ENCODE measurements at regions not wholly inside any gene's neighbourhood (a gene's known extent, or its start where the extent isn't known, plus 50 kb on each side); places are given as distances from the start of the nearest gene placed in this dataset.

GRCh38 chr12:19070341-19070740, 59.2 kb upstream of the PLEKHA5 start:
- TF ChIP-seq CTCF (IDR thresholded peaks at IDR 0.05; ENCODE audit: extremely low read depth, missing control alignments), result no peak
- DNase-seq (ENCODE audit: low spot score), result no peak

- no peak for TF ChIP-seq CTCF (IDR thresholded peaks at IDR 0.05; ENCODE audit: extremely low read depth, missing control alignments)
- DNase-seq (ENCODE audit: low spot score), result no peak
Observed at GRCh38 chr12:19074700-19075099, 54.8 kb upstream of the PLEKHA5 start.

- no peak for DNase-seq (ENCODE audit: low spot score)
- TF ChIP-seq CTCF (IDR thresholded peaks at IDR 0.05; ENCODE audit: extremely low read depth, missing control alignments), result no peak
Observed at GRCh38 chr12:19075711-19076340, 53.7 kb upstream of the PLEKHA5 start.

Measured in GM20000 (cell line).